HG03280 (cell line): ENCODE measurements at regions not wholly inside any gene's neighbourhood (a gene's known extent, or its start where the extent isn't known, plus 50 kb on each side); places are given as distances from the start of the nearest gene placed in this dataset.

Experiments
- ATAC-seq: cut with Tn5 transposase; IDR thresholded peaks from one replicate; pipeline ENCODE4 v1.9.1; 2021; ENCODE audit warnings: mild to moderate bottlenecking, moderate library complexity; ENCODE audit not compliant: unreplicated experiment

DNA sequence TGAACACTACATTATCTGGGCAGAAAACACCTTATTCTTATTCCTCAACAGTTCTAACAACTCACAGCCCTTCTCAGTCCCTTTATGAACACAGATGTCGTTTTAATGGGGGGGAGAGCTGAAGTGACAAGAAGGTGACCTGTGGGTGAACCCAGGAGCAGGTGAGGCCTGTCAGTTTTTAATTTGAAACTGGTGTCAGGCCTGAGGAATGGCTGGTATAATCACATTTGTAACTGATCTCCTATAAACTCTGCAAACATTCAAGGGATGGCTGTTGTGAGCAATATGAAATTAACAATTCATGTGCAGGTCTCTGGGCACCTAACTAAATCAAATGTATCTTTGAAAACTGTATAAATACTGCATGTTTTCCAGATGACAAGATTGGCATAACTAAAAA, 362.1 kb upstream of the NR5A2 start:
- no peak for ATAC-seq

DNA sequence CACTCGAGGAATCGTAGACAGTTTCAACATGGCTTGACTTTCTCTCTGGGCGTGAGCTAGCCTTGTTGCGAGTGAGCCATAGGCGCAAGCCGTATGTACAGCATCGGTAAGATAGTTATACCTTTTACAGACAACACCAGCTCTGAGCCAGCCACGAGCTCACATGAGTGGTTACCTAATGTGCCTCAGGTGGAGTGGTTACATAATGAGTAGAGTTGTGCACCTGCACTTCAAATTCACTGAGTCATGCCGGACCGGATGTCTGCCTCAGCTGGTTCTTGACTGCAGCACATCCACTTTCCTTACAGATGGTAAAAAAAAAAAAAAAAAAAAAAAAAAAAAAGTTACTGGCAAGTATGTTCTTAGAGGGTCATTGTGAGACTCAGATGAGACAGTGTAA, 360.4 kb upstream of the NR5A2 start:
- ATAC-seq: no peak

DNA sequence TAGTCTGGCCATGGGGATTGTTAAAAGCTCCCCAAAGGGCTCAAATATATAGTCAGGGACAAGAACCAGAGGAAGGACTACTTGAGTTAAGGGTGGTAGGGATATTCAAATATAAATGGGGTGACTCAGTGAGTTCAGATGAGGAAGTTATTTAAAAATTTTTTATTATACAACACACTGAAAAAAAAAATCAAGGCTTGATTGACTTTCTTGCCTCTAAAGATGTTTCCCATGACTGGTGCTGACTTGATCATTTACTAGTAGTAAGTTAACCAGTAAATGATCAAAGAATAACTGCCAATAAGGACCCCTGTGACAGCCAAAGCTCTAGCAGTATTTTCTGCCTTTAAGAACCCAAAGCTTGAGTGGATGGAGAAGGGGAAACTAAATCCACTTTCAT, 357.6 kb upstream of the NR5A2 start:
- ATAC-seq: no peak

DNA sequence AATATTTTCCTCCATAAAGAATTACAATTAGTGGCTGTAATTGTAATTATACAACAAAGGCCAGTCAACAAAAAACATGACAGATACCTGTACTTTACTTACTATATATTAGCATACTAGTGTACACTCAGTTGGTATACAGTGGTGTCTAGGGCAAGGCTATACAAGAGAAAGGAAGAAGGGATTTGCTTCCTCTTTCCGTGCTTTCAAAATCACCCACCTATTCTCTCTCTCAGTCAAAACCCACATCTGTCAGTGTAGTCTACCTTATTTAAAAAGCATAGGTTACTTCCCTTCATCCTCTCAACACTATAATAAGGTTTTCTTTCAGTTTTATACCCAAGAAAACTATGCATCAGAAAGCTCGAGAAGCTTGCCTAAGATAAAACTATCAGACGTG, 355.8 kb upstream of the NR5A2 start:
- ATAC-seq: no peak

DNA sequence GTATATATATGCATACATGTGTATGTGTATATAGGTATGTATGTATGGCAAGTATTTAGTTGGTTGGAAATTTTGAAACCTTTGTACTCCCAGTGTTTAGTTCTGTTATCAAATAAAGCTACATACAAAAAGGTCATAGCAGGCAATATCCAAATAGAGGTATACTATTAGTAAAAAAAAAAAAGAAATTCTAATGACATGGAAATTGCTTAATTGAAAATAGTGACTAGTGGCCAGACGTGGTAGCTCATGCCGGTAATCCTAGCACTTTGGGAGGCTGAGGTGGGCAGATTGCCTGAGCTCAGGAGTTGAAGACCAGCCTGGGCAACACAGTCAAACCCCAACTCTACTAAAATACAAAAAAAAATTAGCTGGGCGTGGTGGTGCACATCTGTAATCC, 351.6 kb upstream of the NR5A2 start:
- no peak for ATAC-seq

DNA sequence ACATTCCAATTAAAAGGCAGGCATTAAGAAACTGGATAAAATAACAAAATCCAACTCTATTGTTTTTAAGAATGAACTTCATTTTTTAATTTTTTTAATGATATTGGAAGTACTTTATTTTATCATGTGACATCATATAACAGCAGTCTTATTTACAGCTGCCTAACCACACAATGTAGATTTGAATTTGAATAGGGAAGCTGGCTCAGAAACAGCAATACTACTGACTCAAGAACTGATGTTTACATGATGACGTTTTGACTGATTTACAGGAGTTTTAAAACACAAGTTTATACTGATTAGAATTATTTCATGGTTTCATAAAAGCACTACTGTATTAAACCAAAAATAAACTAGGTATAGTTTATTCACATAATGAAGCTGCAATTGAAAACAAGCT, 348.7 kb upstream of the NR5A2 start:
- no peak for ATAC-seq

DNA sequence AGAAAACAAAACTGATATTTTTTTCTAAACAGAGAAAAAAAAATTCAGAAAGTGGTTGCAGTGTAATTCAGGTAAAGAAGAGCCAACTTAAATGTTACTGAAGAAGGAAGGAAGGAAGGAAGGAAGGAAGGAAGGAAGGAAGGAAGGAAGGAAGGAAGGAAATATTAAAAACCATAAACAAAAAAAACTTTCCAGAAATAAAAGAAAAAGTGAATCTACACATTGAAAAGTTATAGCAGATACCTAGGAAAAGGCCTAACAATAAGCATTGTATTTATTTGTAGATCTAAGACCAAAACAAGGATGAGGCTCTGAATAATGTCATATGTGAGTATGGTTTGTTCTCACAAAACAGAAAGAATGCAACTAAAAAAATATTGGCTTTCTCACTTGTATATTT, 345.4 kb upstream of the NR5A2 start:
- no peak for ATAC-seq

DNA sequence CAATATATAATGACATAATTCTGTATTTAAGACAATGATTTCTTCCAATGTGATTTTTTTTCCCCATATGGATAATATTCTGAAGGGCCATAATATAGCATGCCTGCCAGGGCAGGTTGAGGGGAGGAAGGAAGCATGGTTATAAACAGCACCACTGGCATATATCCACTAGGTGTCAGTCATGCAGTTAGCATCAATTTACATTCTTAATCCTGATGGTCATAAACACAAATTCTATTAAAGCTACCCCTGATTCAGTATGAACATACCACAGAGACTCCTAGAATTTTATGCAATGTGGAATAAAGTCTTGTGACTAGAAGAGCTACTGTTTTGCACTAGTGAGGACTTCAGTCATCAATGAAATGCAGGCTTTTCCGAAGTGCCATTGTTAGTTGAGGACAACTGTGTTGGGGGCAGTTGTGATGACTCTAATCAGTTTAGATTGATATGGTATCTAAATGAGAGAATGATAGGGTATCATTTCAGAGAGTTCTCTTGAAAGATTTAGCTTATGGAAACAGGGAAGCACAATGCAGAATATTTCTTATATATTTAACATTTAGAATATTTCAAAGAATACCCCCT, 342.7 kb upstream of the NR5A2 start:
- peak; percentile 92 for ATAC-seq

DNA sequence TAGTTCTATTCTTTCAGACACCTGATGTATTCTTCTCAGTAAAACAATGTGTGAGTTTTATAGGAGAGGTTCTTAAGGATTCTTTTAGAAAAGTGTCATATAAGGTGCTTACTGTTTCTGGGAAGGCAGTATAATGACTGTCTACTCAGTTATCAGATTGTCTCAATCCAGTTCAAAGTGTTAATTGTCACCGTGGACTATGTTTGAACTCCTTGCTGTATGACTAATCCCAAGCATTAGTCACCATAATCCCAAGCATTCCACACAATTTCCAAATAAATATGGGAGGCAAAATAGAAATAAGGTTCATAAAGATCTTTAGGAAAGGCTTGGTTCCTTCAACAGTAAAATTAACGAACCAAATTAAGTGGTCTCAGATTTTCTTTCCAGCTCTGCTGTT, 342.1 kb upstream of the NR5A2 start:
- ATAC-seq: no peak

DNA sequence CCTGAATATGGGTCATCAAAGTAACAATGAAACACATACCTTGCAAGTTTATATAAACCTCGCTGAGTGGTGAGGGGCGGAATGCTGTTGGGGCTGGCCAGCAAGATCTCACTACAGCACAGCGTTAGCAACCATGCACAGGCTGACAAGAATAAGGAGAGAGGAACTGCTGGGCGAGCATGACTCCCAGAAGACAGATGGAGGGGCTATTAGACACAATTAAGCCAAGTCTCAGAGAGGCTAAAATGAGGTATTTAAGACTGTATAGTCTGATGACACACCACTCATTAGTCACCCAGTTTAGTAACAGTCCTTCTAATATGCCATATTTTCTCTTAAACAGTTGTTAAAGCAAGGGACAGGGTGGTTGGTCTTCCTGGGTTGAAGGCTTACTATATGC, 340.2 kb upstream of the NR5A2 start:
- no peak for ATAC-seq

DNA sequence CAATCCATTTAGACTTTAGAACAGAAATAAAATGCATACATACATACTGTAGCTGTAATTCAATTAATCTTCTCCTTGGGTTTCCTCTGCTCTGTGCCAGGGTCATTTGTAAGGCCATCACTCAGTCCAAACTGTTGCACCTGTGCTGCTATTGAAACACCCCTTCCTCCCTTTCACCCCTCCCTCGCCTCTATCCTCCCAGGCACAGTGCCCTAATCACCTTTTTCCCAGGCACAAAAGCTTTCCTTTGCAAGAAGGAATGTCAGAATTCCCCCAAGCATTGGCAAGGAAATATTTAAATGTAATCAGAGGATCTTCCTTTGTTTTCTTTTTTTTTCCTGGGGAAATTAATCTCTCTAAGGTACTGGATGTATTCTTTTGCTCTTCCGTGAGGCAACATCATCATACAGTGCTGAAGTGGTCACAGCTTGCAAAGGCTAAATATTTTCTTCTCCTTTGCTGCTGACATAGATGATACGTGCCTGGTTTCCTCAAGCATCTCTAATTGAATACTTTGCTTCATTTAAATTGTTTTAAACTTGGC, 339.3 kb upstream of the NR5A2 start:
- ATAC-seq: no peak

DNA sequence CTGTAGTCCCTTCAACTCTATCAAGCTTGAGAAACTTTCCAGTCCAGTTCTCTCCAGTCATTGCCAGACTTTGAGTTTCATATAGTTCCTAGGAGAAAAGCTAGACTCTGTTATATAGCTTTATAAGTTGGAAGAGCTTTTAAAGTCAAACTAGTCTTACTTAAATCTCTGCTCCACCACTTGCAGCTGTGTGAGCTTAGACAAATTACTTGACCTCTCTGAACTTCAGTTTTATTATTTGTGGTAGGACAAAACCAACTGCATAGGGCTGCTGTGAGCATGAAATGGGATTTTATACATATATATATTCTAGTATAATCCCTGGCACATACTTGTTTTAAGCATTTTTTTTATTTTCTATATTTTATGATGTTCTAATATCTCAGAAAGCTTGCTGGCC, 338.7 kb upstream of the NR5A2 start:
- no peak for ATAC-seq

DNA sequence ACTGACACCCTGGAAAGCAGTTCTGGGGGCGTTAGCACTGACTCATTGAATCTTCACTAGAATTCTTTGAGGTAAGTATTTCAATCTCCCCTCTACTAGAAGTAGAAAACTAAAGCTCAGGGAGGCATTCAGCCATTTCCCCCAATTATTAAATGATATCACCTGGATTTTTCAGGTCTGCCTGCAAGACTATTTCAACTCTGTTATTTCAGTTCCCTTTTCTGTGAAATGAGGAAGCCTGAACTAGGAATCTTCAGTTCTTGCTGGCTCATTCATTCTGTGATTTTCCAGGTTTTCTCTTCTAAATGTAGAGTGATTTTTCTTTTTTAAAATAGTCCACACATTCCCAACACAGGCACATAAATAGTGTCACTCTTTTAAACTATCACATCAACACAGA, 337.0 kb upstream of the NR5A2 start:
- no peak for ATAC-seq

DNA sequence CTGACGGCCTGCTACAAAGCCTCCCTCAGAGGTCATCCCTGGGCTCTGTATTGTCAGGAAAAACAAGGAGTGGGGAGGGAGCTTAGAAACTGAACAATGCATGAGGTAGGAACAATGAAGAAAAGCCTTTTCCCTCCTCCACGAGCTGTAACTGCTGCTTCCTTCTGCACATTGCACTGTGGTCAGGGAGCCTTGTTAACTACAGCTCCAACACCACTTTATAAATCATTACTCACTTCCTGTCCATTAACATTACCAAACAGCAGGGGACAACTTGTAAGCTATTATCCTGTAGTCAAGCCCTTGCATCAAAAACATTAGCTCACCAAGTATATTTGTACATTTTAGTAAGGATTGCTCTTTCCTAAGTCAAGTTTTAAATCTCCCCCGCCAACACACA, 336.0 kb upstream of the NR5A2 start:
- no peak for ATAC-seq

DNA sequence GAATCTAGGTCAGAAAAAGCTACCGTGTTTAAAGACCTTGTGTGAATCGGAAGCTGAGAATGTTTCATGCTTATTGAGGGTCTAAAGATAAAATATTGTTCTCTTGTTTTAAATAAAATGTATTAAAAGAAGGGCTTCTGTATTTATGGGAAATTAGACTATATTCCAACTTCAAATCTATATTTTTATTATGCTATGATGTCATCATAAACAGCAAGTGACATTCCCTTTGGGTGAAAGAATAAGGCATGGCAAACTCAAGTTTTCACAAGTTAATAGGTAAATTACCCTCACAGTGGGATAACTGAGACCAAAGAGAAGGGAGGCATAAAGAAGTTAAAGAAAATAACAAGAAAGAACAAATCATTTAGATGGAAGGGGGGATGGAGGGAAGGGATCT, 333.8 kb upstream of the NR5A2 start:
- ATAC-seq: no peak

DNA sequence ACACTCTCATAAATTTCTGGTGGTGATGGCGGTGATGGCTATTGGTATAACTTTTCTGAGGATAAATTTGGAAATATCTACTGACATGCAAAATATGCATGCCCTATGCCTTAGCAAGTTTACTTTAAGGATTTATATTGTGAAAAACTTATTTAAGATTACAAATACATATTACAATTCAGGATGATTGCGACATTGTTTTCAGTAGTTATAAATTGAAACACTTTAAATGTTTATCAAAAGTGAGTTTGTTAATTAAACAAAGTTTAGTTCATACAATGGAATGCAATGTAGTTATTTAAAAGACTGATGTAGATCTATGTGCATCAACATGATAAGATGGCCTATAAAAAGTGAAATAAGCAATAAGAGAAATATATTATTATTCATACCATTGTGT, 331.3 kb upstream of the NR5A2 start:
- ATAC-seq: no peak

DNA sequence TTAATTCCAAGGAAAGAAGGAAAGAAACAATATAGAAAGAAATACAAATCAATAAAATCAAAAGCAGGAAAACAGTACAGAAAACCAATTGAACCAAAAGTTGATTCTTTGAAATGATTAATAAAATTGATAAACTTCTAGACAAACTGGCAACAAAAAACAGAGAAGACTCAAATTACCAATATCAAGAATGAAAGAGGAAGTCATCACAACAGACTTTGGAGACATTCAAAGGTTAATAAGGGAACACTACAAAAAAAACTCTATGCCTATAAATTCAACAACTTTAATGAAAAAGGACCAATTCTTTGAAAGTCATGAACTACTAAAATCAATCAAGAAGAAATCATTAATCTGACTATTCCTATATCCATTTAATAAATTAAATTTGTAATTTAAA, 329.3 kb upstream of the NR5A2 start:
- ATAC-seq: no peak

DNA sequence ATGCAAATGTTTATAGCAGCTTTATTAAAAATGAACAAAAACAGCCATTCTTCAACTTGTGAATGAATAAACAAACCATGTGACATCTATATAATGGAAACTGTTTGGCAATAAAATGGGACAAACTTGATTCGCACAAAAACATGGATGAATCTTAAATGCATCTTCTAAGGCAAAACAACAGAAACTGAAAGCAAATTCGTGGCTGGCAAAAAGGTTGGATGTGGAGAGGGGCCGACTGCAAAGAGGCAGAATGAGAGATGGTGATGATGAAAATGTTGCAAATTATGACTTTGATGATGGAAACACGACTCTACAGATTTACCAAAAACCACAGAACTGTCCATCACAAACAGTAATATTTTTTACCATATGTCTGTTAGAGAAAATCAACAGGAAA, 327.0 kb upstream of the NR5A2 start:
- no peak for ATAC-seq

DNA sequence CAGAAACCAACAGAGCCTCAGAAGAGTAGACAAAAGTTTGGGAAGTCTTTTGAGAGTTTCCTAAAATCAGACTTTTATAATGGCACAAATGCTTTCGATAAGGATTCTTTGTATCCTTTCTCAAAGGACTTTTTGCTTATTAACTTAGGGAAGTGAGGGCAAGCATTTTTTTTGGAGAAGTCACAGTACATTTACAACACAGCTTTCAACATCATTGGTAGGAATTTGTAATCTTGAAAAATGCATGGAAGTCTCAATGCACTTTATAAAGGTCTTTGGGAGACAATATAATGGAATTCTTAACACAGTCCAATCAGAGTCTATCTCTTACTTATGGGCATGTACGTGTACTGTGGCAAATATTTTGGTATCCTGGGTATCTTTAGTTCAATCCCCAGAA, 325.8 kb upstream of the NR5A2 start:
- ATAC-seq: no peak

DNA sequence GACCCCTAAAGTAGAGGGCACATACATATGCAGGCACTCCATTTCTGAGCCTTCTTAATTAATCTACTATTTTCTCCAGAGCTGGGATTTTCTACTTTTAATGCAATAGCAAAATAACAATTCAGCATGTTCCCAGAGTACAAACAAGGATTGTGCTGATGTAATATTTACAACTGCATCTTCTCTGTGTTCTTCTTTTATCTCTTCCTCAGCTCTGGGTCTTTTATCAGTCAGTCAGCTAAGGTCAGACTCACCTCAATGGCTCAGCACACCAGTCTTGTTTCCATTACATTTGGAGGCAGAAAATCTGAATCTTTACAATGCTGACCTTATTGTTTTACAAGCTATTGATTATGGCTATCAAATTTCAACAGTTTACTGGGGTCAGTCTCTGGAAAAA, 323.3 kb upstream of the NR5A2 start:
- ATAC-seq: no peak

DNA sequence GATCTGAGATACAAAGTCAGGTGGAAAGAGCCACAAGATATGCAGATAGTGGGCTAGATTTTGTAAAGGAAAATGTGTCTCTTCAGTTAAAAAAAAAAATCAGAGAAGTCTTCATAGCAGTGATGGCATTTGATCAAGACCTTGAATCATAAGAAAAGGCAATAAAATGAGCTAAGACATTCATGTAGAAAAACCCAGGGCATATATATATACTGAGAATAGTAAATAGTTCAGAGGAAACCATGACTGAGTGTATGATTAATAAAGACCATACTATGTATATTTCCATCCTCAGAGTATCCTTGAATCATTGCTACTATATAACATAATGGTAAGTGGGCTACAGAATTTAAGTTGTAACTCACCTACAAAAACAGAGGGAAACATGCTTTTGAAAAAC, 321.7 kb upstream of the NR5A2 start:
- ATAC-seq: no peak

DNA sequence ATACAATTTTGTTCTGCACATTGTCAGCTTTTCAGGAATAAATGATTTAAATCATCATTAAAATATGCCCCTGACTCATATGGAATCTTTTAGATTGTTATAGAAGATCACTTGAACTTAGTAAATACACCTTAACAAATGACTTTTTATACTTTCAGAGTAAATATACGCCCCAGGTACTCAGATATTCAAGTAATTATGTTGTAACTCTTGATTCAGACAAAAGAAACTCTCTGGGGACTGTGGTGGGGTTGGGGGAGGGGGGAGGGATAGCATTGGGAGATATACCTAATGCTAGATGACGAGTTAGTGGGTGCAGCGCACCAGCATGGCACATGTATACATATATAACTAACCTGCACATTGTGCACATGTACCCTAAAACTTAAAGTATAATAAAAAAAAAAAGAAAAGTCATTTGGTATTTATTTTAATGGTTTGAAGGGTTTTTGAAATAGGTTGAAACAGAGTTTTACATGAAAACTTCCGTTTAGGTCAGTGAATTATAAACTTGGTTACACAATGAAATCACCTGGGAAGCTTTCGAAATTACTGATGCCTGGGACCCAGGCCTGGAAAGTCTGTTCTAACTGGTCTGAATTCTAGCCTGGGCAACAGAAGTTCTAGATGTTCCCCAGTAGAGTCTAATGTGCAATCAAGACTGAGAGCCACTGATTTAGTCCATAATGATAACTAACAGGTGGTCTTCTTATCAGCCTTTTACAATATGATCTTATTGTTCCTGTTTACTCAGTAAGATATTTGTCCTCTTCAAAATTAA, 320.5 kb upstream of the NR5A2 start:
- no peak for ATAC-seq

DNA sequence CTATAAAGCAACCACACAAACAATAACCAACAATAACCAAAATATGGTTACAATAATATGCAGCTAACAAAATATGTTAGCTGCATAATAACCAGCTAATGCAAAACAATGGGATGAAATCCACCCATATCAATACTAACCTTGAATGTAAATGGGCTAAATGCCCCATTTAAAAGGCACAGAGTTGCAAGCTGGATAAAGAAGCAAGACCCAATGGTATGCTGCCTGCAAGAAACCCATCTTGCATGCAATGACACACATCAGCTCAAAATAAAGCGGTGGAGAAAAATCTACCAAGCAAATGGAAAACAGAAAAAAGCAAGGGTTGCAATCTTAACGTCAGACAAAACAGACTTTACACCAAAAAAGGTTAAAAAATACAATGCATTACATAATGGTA, 316.5 kb upstream of the NR5A2 start:
- ATAC-seq: no peak
